DND-41 (cell line): ENCODE measurements at regions not wholly inside any gene's neighbourhood (a gene's known extent, or its start where the extent isn't known, plus 50 kb on each side); places are given as distances from the start of the nearest gene placed in this dataset.

Experiments used
- CTCF ChIP-seq: IDR thresholded peaks from 2 replicates; pipeline ENCODE4 v1.5.1; 2012; ENCODE audit warnings: borderline replicate concordance, low read length, moderate library complexity, mild to moderate bottlenecking; ENCODE audit not compliant: poor library complexity, severe bottlenecking; ENCODE audit errors: extremely low read depth
- EZH2 ChIP-seq: IDR thresholded peaks from 3 replicates; pipeline ENCODE4 v1.6.1; 2012; ENCODE audit warnings: borderline replicate concordance, low read depth, mild to moderate bottlenecking, moderate library complexity, low read length, inconsistent platforms; ENCODE audit not compliant: severe bottlenecking

- no peak for TF ChIP-seq CTCF
- TF ChIP-seq EZH2: no peak
Observed at GRCh38 chr18:26717123-26717719, 148.3 kb downstream of the AQP4 start.
